CD4-positive, alpha-beta memory T cell (primary cell): ENCODE measurements at regions not wholly inside any gene's neighbourhood (a gene's known extent, or its start where the extent isn't known, plus 50 kb on each side); places are given as distances from the start of the nearest gene placed in this dataset.

Experiments used
- CTCF ChIA-PET: fragments of 350-600 bp; sonication (Branson Sonifier 250); formaldehyde crosslinking; loops from one replicate; lab custom pipeline; 2021; ENCODE audit warnings: inconsistent platforms; ENCODE audit not compliant: partially characterized antibody; lab: Charles Lee
- POLR2A ChIA-PET: fragments of 350-600 bp; sonication (Branson Sonifier 250); formaldehyde crosslinking; loops from one replicate; lab custom pipeline; 2021; ENCODE audit not compliant: partially characterized antibody; lab: Charles Lee
- DNase-seq, 5 donors: peaks; one replicate each; pipeline versions ENCODE4 v3.0.0 to v3.0.0-alpha.2; 2020 to 2022; ENCODE audit warnings: mixed read lengths in 1 of 5
- H3K27ac ChIP-seq: one replicate; pipeline ENCODE4 v1.7.0; 2013; ENCODE audit warnings: low read depth, low read length
- H3K27me3 ChIP-seq: 2 replicates; pipeline ENCODE4 v1.7.0; 2013; ENCODE audit warnings: mild to moderate bottlenecking, low read length, moderate library complexity; ENCODE audit not compliant: insufficient read depth
- H3K36me3 ChIP-seq: 2 replicates; pipeline ENCODE4 v1.7.0; 2013; ENCODE audit warnings: mild to moderate bottlenecking, low read length, moderate library complexity; ENCODE audit not compliant: insufficient read depth
- H3K4me1 ChIP-seq: 2 replicates; pipeline ENCODE4 v1.7.0; 2013; ENCODE audit warnings: mild to moderate bottlenecking, low read length, moderate library complexity; ENCODE audit not compliant: insufficient read depth
- H3K4me3 ChIP-seq, 2 donors: one replicate each; pipeline ENCODE4 v1.7.0; 2013; ENCODE audit warnings: low read length in 2 of 2, mild to moderate bottlenecking in 1 of 2
- H3K9me3 ChIP-seq, 2 donors: one replicate each; pipeline ENCODE4 v1.7.0; 2013; ENCODE audit warnings: low read length in 2 of 2, control low read depth in 1 of 2; ENCODE audit not compliant: control insufficient read depth in 1 of 2
- H3K27ac Mint-ChIP-seq, 7 donors: one replicate each; pipeline ENCODE4 v1.8.0; 2020 to 2021; ENCODE audit warnings: mixed read lengths in 7 of 7, mild to moderate bottlenecking in 6 of 7, inconsistent platforms in 3 of 7, moderate library complexity in 3 of 7
- H3K27me3 Mint-ChIP-seq, 2 donors: one replicate each; pipeline ENCODE4 v1.8.0; 2020 to 2021; ENCODE audit warnings: mixed read lengths in 2 of 2
- H3K36me3 Mint-ChIP-seq, 2 donors: one replicate each; pipeline ENCODE4 v1.8.0; 2020 to 2021; ENCODE audit warnings: mixed read lengths in 2 of 2, inconsistent platforms in 1 of 2, mild to moderate bottlenecking in 1 of 2
- H3K4me1 Mint-ChIP-seq, 4 donors: one replicate each; pipeline ENCODE4 v1.8.0; 2020 to 2021; ENCODE audit warnings: mixed read lengths in 4 of 4, mild to moderate bottlenecking in 1 of 4
- H3K4me3 Mint-ChIP-seq, 8 donors: one replicate each; pipeline ENCODE4 v1.8.0; 2020 to 2021; ENCODE audit warnings: mixed read lengths in 8 of 8, mild to moderate bottlenecking in 7 of 8, moderate library complexity in 6 of 8, inconsistent platforms in 3 of 8
- H3K9me3 Mint-ChIP-seq, 8 donors: one replicate each; pipeline ENCODE4 v1.8.0; 2020 to 2021; ENCODE audit warnings: mixed read lengths in 8 of 8, mild to moderate bottlenecking in 5 of 8, inconsistent platforms in 3 of 8, moderate library complexity in 1 of 8
- intact Hi-C: fragments of 100-400 bp; cut with micrococcal nuclease; formaldehyde crosslinking; loops from one replicate; pipeline ENCODE4 v1.15.1; 2023

DNA sequence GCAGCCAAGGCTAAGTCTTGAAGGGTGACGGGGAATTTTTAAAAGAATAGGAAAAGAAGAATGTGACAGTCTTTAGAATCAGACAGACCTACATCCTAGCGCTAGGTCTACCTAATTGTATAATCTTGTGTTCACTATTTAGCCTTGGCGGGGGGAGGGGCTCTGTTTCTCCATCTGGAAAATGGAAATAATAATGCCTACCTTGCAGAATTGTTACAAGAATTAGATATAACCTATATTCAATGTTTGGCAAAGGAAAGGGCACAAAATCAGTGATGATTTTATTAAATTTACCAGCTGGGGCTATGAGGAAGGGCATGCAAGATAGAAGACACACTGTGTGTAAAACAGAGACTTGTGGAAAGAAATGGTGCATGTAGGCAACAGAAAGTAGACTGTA, 154.8 kb downstream of the ZBTB18 start:
- H3K27ac ChIP-seq, result no peak overlapping the region
- Mint-ChIP-seq H3K36me3 (no peaks in the 10 kb centered on the region), H3K27me3 (no peaks in the 10 kb centered on the region), H3K4me3 (no peak overlapping the region), H3K27ac (no peak overlapping the region), H3K9me3 (no peaks in the 10 kb centered on the region), H3K4me1 (no peaks in the 10 kb centered on the region)
- DNase-seq, result no peak
- POLR2A ChIA-PET, result no interaction called here
- no peaks in the 10 kb centered on the region for H3K36me3 ChIP-seq
- CTCF ChIA-PET, result no interaction called here
- no peaks in the 10 kb centered on the region for H3K4me1 ChIP-seq
- no peaks in the 10 kb centered on the region for H3K9me3 ChIP-seq
- H3K27me3 ChIP-seq, result no peaks in the 10 kb centered on the region
- intact Hi-C loops, result no loop called here
- H3K4me3 ChIP-seq, result no peak overlapping the region

- Histone ChIP-seq H3K27ac (no peak overlapping the region), H3K27me3 (no peaks in the 10 kb centered on the region), H3K4me3 (no peak overlapping the region), H3K9me3 (no peaks in the 10 kb centered on the region), H3K4me1 (no peaks in the 10 kb centered on the region), H3K36me3 (no peaks in the 10 kb centered on the region)
- H3K36me3 Mint-ChIP-seq, result no peaks in the 10 kb centered on the region
- no peak overlapping the region for H3K27ac Mint-ChIP-seq
- no peak for DNase-seq
- CTCF ChIA-PET, result interaction anchor here (0.9 kb wide), 1 partner anchor 835 kb away, joined by 3 read pairs; no protein-coding TSS in a partner anchor
- H3K9me3 Mint-ChIP-seq, result no peaks in the 10 kb centered on the region
- H3K4me3 Mint-ChIP-seq, result no peak overlapping the region
- POLR2A ChIA-PET, result no interaction called here
- H3K4me1 Mint-ChIP-seq, result no peaks in the 10 kb centered on the region
- intact Hi-C loops, result no loop called here
- no peaks in the 10 kb centered on the region for H3K27me3 Mint-ChIP-seq
These were observed 156.2 kb downstream of the ZBTB18 start for GRCh38 chr1:244207042-244207934.

- no peaks in the 10 kb centered on the region for H3K9me3 Mint-ChIP-seq
- Histone ChIP-seq H3K4me3 (no peak overlapping the region), H3K4me1 (no peaks in the 10 kb centered on the region), H3K9me3 (no peaks in the 10 kb centered on the region), H3K36me3 (no peaks in the 10 kb centered on the region), H3K27ac (no peak overlapping the region), H3K27me3 (no peaks in the 10 kb centered on the region)
- no peak for DNase-seq
- POLR2A ChIA-PET, result no interaction called here
- no peak overlapping the region for H3K27ac Mint-ChIP-seq
- no peak overlapping the region for H3K4me3 Mint-ChIP-seq
- CTCF ChIA-PET, result no interaction called here
- intact Hi-C loops, result no loop called here
- H3K36me3 Mint-ChIP-seq, result no peaks in the 10 kb centered on the region
- no peaks in the 10 kb centered on the region for H3K27me3 Mint-ChIP-seq
- H3K4me1 Mint-ChIP-seq, result no peaks in the 10 kb centered on the region
These were observed 156.8 kb downstream of the ZBTB18 start for GRCh38 chr1:244207935-244208244.

DNA sequence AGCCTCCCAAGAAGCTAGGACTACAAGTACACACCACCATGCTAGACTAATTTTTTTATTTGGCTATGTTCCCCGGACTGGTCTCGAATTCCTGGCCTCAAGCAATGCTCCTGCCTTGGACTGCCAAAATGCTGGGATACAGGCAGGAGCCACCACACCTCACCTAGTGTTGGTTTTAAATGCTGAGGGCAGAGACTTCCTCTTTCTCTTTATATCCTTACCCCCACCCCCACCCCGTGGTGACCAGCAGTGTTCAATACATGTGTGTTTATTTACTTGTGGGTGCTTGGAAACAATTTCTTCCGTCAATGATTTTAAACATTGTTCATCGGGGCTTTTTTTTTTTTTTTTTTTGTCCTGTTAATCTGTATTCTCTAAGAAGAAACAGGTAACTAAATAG, 158.9 kb downstream of the ZBTB18 start:
- intact Hi-C loops, result no loop called here
- no peaks in the 10 kb centered on the region for H3K4me1 Mint-ChIP-seq
- Histone ChIP-seq H3K27ac (no peak overlapping the region), H3K36me3 (no peaks in the 10 kb centered on the region), H3K4me1 (no peaks in the 10 kb centered on the region), H3K9me3 (no peaks in the 10 kb centered on the region), H3K27me3 (no peaks in the 10 kb centered on the region), H3K4me3 (no peak overlapping the region)
- POLR2A ChIA-PET, result no interaction called here
- DNase-seq, result no peak
- CTCF ChIA-PET, result interaction anchor here (0.7 kb wide), 1 partner anchor 16 kb away, joined by 3 read pairs; no protein-coding TSS in a partner anchor
- no peaks in the 10 kb centered on the region for H3K36me3 Mint-ChIP-seq
- H3K27me3 Mint-ChIP-seq, result no peaks in the 10 kb centered on the region
- H3K4me3 Mint-ChIP-seq, result no peak overlapping the region
- H3K9me3 Mint-ChIP-seq, result no peaks in the 10 kb centered on the region
- H3K27ac Mint-ChIP-seq, result no peak overlapping the region

DNA sequence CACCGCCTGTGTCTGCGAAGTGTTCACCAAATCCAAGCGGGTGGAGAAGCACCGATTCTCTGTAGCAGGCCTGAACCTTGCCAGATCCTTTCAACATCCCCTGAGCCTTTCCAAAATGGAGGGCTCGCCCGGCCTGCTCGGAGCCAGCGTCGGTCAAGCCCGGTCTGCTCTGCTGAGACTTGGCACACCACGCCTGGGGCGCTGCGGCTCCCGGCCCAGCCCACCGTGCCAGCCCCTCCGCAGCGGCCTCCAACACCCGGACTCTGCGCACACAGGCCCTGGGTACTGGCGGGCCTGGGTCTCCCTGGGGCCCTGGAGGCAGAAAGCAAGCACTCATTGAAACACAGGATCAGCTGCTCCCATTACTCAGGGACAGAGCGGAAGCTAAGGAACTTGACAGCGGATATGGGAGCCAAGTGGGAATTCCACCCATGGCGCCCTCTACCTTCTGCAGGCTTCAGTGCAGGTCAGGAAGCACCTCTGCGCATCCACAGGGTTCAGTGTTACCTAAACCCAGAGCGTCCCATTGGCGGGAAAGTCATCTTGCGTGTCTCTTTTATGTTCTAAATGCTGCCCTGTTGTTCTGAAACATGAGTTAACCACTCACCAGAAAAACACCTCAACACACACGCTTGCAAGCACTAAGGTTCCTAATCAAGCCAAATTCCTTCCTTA, 159.9 kb downstream of the ZBTB18 start:
- H3K9me3 Mint-ChIP-seq, result no peaks in the 10 kb centered on the region
- no peaks in the 10 kb centered on the region for H3K4me1 Mint-ChIP-seq
- no peaks in the 10 kb centered on the region for H3K27me3 Mint-ChIP-seq
- no peaks in the 10 kb centered on the region for H3K36me3 ChIP-seq
- no peak overlapping the region for H3K4me3 Mint-ChIP-seq
- DNase-seq, result no peak
- H3K4me3 ChIP-seq, result no peak overlapping the region
- intact Hi-C loops, result no loop called here
- no peak overlapping the region for H3K27ac ChIP-seq
- H3K27ac Mint-ChIP-seq, result no peak overlapping the region
- no peaks in the 10 kb centered on the region for H3K27me3 ChIP-seq
- H3K9me3 ChIP-seq, result no peaks in the 10 kb centered on the region
- ChIA-PET CTCF (interaction anchor here (3.7 kb wide), 1 partner anchor 8 kb away, joined by 10 read pairs; no protein-coding TSS in a partner anchor), POLR2A (no interaction called here)
- no peaks in the 10 kb centered on the region for H3K4me1 ChIP-seq
- no peaks in the 10 kb centered on the region for H3K36me3 Mint-ChIP-seq

DNA sequence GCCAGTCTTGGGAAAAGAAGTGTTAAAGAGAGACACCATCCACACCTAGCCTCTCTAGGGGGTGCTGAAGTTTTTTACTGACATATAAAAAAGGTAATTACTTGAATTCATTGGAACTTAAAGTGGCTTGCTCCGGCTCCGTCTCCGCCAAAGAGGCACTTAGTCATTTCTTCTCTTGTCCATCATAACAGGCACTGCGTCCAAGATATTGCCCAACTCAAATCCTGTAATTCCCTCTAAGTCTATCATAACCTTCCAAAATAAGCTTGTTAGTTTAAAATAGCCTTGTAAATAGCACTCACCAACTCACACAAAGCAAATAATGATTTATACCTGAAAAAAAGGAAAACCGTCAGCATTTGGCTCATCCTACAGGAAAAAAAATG, 160.5 kb downstream of the ZBTB18 start:
- H3K4me1 Mint-ChIP-seq, result no peaks in the 10 kb centered on the region
- Histone ChIP-seq H3K27ac (no peak overlapping the region), H3K27me3 (no peaks in the 10 kb centered on the region), H3K4me3 (no peak overlapping the region), H3K9me3 (no peaks in the 10 kb centered on the region), H3K36me3 (no peaks in the 10 kb centered on the region), H3K4me1 (no peaks in the 10 kb centered on the region)
- H3K27me3 Mint-ChIP-seq, result no peaks in the 10 kb centered on the region
- ChIA-PET CTCF (interaction anchor here (3.7 kb wide), 1 partner anchor 9 kb away, joined by 10 read pairs; no protein-coding TSS in a partner anchor), POLR2A (no interaction called here)
- DNase-seq, result no peak
- H3K9me3 Mint-ChIP-seq, result no peaks in the 10 kb centered on the region
- H3K27ac Mint-ChIP-seq, result no peak overlapping the region
- no peak overlapping the region for H3K4me3 Mint-ChIP-seq
- intact Hi-C loops, result no loop called here
- no peaks in the 10 kb centered on the region for H3K36me3 Mint-ChIP-seq

- Mint-ChIP-seq H3K4me3 (no peak overlapping the region), H3K27ac (no peak overlapping the region), H3K27me3 (no peaks in the 10 kb centered on the region), H3K4me1 (no peaks in the 10 kb centered on the region), H3K9me3 (no peaks in the 10 kb centered on the region), H3K36me3 (no peaks in the 10 kb centered on the region)
- no peaks in the 10 kb centered on the region for H3K9me3 ChIP-seq
- ChIA-PET CTCF (interaction anchor here (3.7 kb wide), 1 partner anchor 9 kb away, joined by 10 read pairs; no protein-coding TSS in a partner anchor), POLR2A (no interaction called here)
- no peaks in the 10 kb centered on the region for H3K27me3 ChIP-seq
- no peak for DNase-seq
- H3K4me1 ChIP-seq, result no peaks in the 10 kb centered on the region
- no peaks in the 10 kb centered on the region for H3K36me3 ChIP-seq
- intact Hi-C loops, result no loop called here
- no peak overlapping the region for H3K27ac ChIP-seq
- no peak overlapping the region for H3K4me3 ChIP-seq
These were observed 161.1 kb downstream of the ZBTB18 start for GRCh38 chr1:244212219-244212618.
